Stomach (tissue), 4 donors: ENCODE measurements at regions not wholly inside any gene's neighbourhood (a gene's known extent, or its start where the extent isn't known, plus 50 kb on each side); places are given as distances from the start of the nearest gene placed in this dataset.

Experiments
- CTCF ChIP-seq, 7 experiments: fragments of 450-650 bp in 4 of 7; fragments of 200-600 bp in 3 of 7; sonication (generic) in 3 of 7; IDR thresholded peaks; one replicate each; pipeline ENCODE4 v1.5.1; 2016 to 2019; ENCODE audit warnings: antibody characterized with exemption in 7 of 7, control low read depth in 2 of 7, mild to moderate bottlenecking in 1 of 7
- POLR2A ChIP-seq, 4 donors: fragments of 450-650 bp; IDR thresholded peaks; one replicate each; pipeline ENCODE4 v1.6.1; 2016; ENCODE audit warnings: antibody characterized with exemption in 4 of 4, control low read depth in 2 of 4, mild to moderate bottlenecking in 1 of 4, moderate library complexity in 1 of 4
- POLR2AphosphoS5 ChIP-seq, 3 donors: sonication (generic); formaldehyde crosslinking; IDR thresholded peaks; one replicate each; pipeline ENCODE4 v1.6.1; 2016; ENCODE audit warnings: antibody characterized with exemption in 3 of 3

GRCh38 chr3:3346556-3346955 lies 167.1 kb upstream of the CRBN start:
- TF ChIP-seq CTCF (IDR thresholded peaks at IDR 0.05), result no peak
- no peak for TF ChIP-seq POLR2AphosphoS5 (IDR thresholded peaks at IDR 0.05)
- no peak for TF ChIP-seq POLR2A (IDR thresholded peaks at IDR 0.05)
